ENCODE measurements at regions not wholly inside any gene's neighbourhood (a gene's known extent, or its start where the extent isn't known, plus 50 kb on each side); places are given as distances from the start of the nearest gene placed in this dataset.

- H3K4me3 Mint-ChIP-seq = no peak overlapping the region
These were observed 2120.5 kb downstream of the PCDH7 start for GRCh38 chr4:32840461-32841189.

GRCh38 chr4:32841217-32841616 is 2121.0 kb downstream of the PCDH7 start:
- no peaks in the 10 kb centered on the region for H3K36me3 Mint-ChIP-seq
- no peak overlapping the region for H3K27ac Mint-ChIP-seq
- no peaks in the 10 kb centered on the region for H3K4me1 Mint-ChIP-seq
- H3K9me3 Mint-ChIP-seq = no peaks in the 10 kb centered on the region
- H3K4me3 Mint-ChIP-seq = no peak overlapping the region
- H3K27me3 Mint-ChIP-seq = no peaks in the 10 kb centered on the region

More at GRCh38 chr4:32840461-32841189, 2120.5 kb downstream of the PCDH7 start:
- H3K27me3 Mint-ChIP-seq = no peaks in the 10 kb centered on the region
- H3K4me1 Mint-ChIP-seq = no peaks in the 10 kb centered on the region
- no peaks in the 10 kb centered on the region for H3K36me3 Mint-ChIP-seq
- H3K27ac Mint-ChIP-seq = no peak overlapping the region
- H3K9me3 Mint-ChIP-seq = no peaks in the 10 kb centered on the region

GRCh38 chr4:32847461-32847860 is 2127.3 kb downstream of the PCDH7 start:
- Mint-ChIP-seq H3K4me3 (no peak overlapping the region), H3K4me1 (no peaks in the 10 kb centered on the region), H3K9me3 (no peaks in the 10 kb centered on the region), H3K27me3 (no peaks in the 10 kb centered on the region), H3K36me3 (no peaks in the 10 kb centered on the region), H3K27ac (no peak overlapping the region)

GRCh38 chr4:32855622-32856021 is 2135.5 kb downstream of the PCDH7 start:
- Mint-ChIP-seq H3K9me3 (no peaks in the 10 kb centered on the region), H3K4me1 (no peaks in the 10 kb centered on the region), H3K27me3 (no peaks in the 10 kb centered on the region), H3K36me3 (no peaks in the 10 kb centered on the region), H3K4me3 (no peak overlapping the region), H3K27ac (no peak overlapping the region)

- Mint-ChIP-seq H3K36me3 (no peaks in the 10 kb centered on the region), H3K4me3 (no peak overlapping the region), H3K27me3 (no peaks in the 10 kb centered on the region), H3K27ac (no peak overlapping the region), H3K4me1 (no peaks in the 10 kb centered on the region), H3K9me3 (no peaks in the 10 kb centered on the region)
These were observed 2138.2 kb downstream of the PCDH7 start for GRCh38 chr4:32858361-32858760.

- H3K4me1 Mint-ChIP-seq = no peaks in the 10 kb centered on the region
- no peaks in the 10 kb centered on the region for H3K27me3 Mint-ChIP-seq
- no peaks in the 10 kb centered on the region for H3K9me3 Mint-ChIP-seq
- H3K4me3 Mint-ChIP-seq = no peak overlapping the region
- no peak overlapping the region for H3K27ac Mint-ChIP-seq
- H3K36me3 Mint-ChIP-seq = no peaks in the 10 kb centered on the region
These were observed 2138.8 kb downstream of the PCDH7 start for GRCh38 chr4:32858971-32859370.

GRCh38 chr4:32864713-32865351 is 2144.7 kb downstream of the PCDH7 start:
- H3K27me3 Mint-ChIP-seq = no peaks in the 10 kb centered on the region
- no peak overlapping the region for H3K4me3 Mint-ChIP-seq
- no peaks in the 10 kb centered on the region for H3K36me3 Mint-ChIP-seq
- no peak overlapping the region for H3K27ac Mint-ChIP-seq
- no peaks in the 10 kb centered on the region for H3K4me1 Mint-ChIP-seq
- peaks cover 13% of the 10 kb centered on the region for H3K9me3 Mint-ChIP-seq

- Mint-ChIP-seq H3K27me3 (no peaks in the 10 kb centered on the region), H3K9me3 (peaks cover 8% of the 10 kb centered on the region), H3K4me3 (no peak overlapping the region), H3K36me3 (no peaks in the 10 kb centered on the region), H3K4me1 (no peaks in the 10 kb centered on the region), H3K27ac (no peak overlapping the region)
These were observed 2156.4 kb downstream of the PCDH7 start for GRCh38 chr4:32876546-32876945.

GRCh38 chr4:32879913-32880312 is 2159.7 kb downstream of the PCDH7 start:
- Mint-ChIP-seq H3K36me3 (no peaks in the 10 kb centered on the region), H3K9me3 (peaks cover 8% of the 10 kb centered on the region), H3K27me3 (no peaks in the 10 kb centered on the region), H3K4me1 (no peaks in the 10 kb centered on the region), H3K27ac (no peak overlapping the region), H3K4me3 (no peak overlapping the region)

- Mint-ChIP-seq H3K27ac (no peak overlapping the region), H3K36me3 (no peaks in the 10 kb centered on the region), H3K4me1 (no peaks in the 10 kb centered on the region)
These were observed 2164.0 kb downstream of the PCDH7 start for GRCh38 chr4:32884198-32884597.

GRCh38 chr4:32890398-32890797 is 2170.2 kb downstream of the PCDH7 start:
- Mint-ChIP-seq H3K4me3 (no peak overlapping the region), H3K9me3 (peaks cover 3% of the 10 kb centered on the region), H3K36me3 (no peaks in the 10 kb centered on the region), H3K27me3 (no peaks in the 10 kb centered on the region), H3K4me1 (no peaks in the 10 kb centered on the region), H3K27ac (no peak overlapping the region)

More at GRCh38 chr4:32884198-32884597, 2164.0 kb downstream of the PCDH7 start:
- peaks cover 3% of the 10 kb centered on the region for H3K9me3 Mint-ChIP-seq
- H3K27me3 Mint-ChIP-seq = no peaks in the 10 kb centered on the region
- H3K4me3 Mint-ChIP-seq = no peak overlapping the region

- no peaks in the 10 kb centered on the region for H3K36me3 Mint-ChIP-seq
- peaks cover 10% of the 10 kb centered on the region for H3K9me3 Mint-ChIP-seq
- H3K27ac Mint-ChIP-seq = no peak overlapping the region
- H3K27me3 Mint-ChIP-seq = no peaks in the 10 kb centered on the region
- H3K4me1 Mint-ChIP-seq = no peaks in the 10 kb centered on the region
- H3K4me3 Mint-ChIP-seq = no peak overlapping the region
These were observed 2188.9 kb downstream of the PCDH7 start for GRCh38 chr4:32909053-32909452.

- Mint-ChIP-seq H3K36me3 (no peaks in the 10 kb centered on the region), H3K4me3 (no peak overlapping the region), H3K27me3 (no peaks in the 10 kb centered on the region), H3K9me3 (peaks cover 3% of the 10 kb centered on the region), H3K4me1 (no peaks in the 10 kb centered on the region), H3K27ac (no peak overlapping the region)
These were observed 2189.6 kb downstream of the PCDH7 start for GRCh38 chr4:32909736-32910135.

GRCh38 chr4:32917586-32917985 is 2197.4 kb downstream of the PCDH7 start:
- no peaks in the 10 kb centered on the region for H3K27me3 Mint-ChIP-seq
- no peak overlapping the region for H3K27ac Mint-ChIP-seq
- H3K9me3 Mint-ChIP-seq = no peaks in the 10 kb centered on the region
- H3K36me3 Mint-ChIP-seq = no peaks in the 10 kb centered on the region
- no peak overlapping the region for H3K4me3 Mint-ChIP-seq
- no peaks in the 10 kb centered on the region for H3K4me1 Mint-ChIP-seq

GRCh38 chr4:32929796-32930699 is 2209.9 kb downstream of the PCDH7 start:
- Mint-ChIP-seq H3K36me3 (no peaks in the 10 kb centered on the region), H3K9me3 (no peaks in the 10 kb centered on the region), H3K4me3 (no peak overlapping the region), H3K27ac (no peak overlapping the region), H3K4me1 (no peaks in the 10 kb centered on the region), H3K27me3 (no peaks in the 10 kb centered on the region)

- H3K9me3 Mint-ChIP-seq = no peaks in the 10 kb centered on the region
- no peaks in the 10 kb centered on the region for H3K36me3 Mint-ChIP-seq
- H3K4me1 Mint-ChIP-seq = no peaks in the 10 kb centered on the region
- no peaks in the 10 kb centered on the region for H3K27me3 Mint-ChIP-seq
- no peak overlapping the region for H3K4me3 Mint-ChIP-seq
- H3K27ac Mint-ChIP-seq = no peak overlapping the region
These were observed 2210.5 kb downstream of the PCDH7 start for GRCh38 chr4:32930700-32931099.

All from activated naive CD4-positive, alpha-beta T cell treated with anti-CD3 and anti-CD28 coated beads, Interleukin-2, amount 50 U/mL, for 24 hours (primary cell).